ENCODE measurements at regions not wholly inside any gene's neighbourhood (a gene's known extent, or its start where the extent isn't known, plus 50 kb on each side); places are given as distances from the start of the nearest gene placed in this dataset.

- H3K4me3 ChIP-seq (ENCODE audit: low read length) = no peak overlapping the region
- H3K9me3 ChIP-seq (ENCODE audit: control insufficient read depth, insufficient read depth, low read length) = no peaks in the 10 kb centered on the region
- H3K36me3 ChIP-seq (ENCODE audit: control insufficient read depth, low read length) = no peaks in the 10 kb centered on the region
- no peaks in the 10 kb centered on the region for H3K4me1 ChIP-seq (ENCODE audit: control insufficient read depth, low read length)
- no peaks in the 10 kb centered on the region for H3K27me3 ChIP-seq (ENCODE audit: control insufficient read depth, low read length)
- no peak overlapping the region for H3K4me2 ChIP-seq (ENCODE audit: low read length)
- H4K20me1 ChIP-seq (ENCODE audit: control insufficient read depth, insufficient read depth, low read depth, low read length) = no peaks in the 10 kb centered on the region
- H3F3A ChIP-seq (ENCODE audit: control insufficient read depth, insufficient read depth) = no peaks in the 10 kb centered on the region
- no peak overlapping the region for H3K27ac ChIP-seq (ENCODE audit: low read depth, low read length)
- TF ChIP-seq EZH2phosphoT487 (IDR thresholded peaks at IDR 0.05; ENCODE audit: borderline replicate concordance, low read length) (no peak), CTCF (IDR thresholded peaks at IDR 0.05; ENCODE audit: low read depth, low read length, poor library complexity, severe bottlenecking) (no peak)
- H3K79me2 ChIP-seq (ENCODE audit: control insufficient read depth, low read length) = no peaks in the 10 kb centered on the region
- no peaks in the 10 kb centered on the region for H3K9me2 ChIP-seq (replicated peaks; ENCODE audit: control insufficient read depth, low read length)
Observed at GRCh38 chr13:67855741-67856238, 625.7 kb upstream of the PCDH9 start.

GRCh38 chr13:67854990-67855389 lies 624.9 kb upstream of the PCDH9 start:
- Histone ChIP-seq H3F3A (ENCODE audit: control insufficient read depth, insufficient read depth) (no peaks in the 10 kb centered on the region), H3K9me2 (replicated peaks; ENCODE audit: control insufficient read depth, low read length) (no peaks in the 10 kb centered on the region), H3K36me3 (ENCODE audit: control insufficient read depth, low read length) (no peaks in the 10 kb centered on the region), H3K4me1 (ENCODE audit: control insufficient read depth, low read length) (no peaks in the 10 kb centered on the region), H3K79me2 (ENCODE audit: control insufficient read depth, low read length) (no peaks in the 10 kb centered on the region), H3K4me3 (ENCODE audit: low read length) (no peak overlapping the region), H3K27me3 (ENCODE audit: control insufficient read depth, low read length) (no peaks in the 10 kb centered on the region), H3K4me2 (ENCODE audit: low read length) (no peak overlapping the region), H3K9me3 (ENCODE audit: control insufficient read depth, insufficient read depth, low read length) (no peaks in the 10 kb centered on the region), H4K20me1 (ENCODE audit: control insufficient read depth, insufficient read depth, low read depth, low read length) (no peaks in the 10 kb centered on the region), H3K27ac (ENCODE audit: low read depth, low read length) (no peak overlapping the region)
- TF ChIP-seq CTCF (IDR thresholded peaks at IDR 0.05; ENCODE audit: low read depth, low read length, poor library complexity, severe bottlenecking) = no peak
- TF ChIP-seq EZH2phosphoT487 (IDR thresholded peaks at IDR 0.05; ENCODE audit: borderline replicate concordance, low read length) = no peak

GRCh38 chr13:67844574-67844973 lies 614.4 kb upstream of the PCDH9 start:
- Histone ChIP-seq H3K9me2 (replicated peaks; ENCODE audit: control insufficient read depth, low read length) (no peaks in the 10 kb centered on the region), H3K27ac (ENCODE audit: low read depth, low read length) (no peak overlapping the region), H3K36me3 (ENCODE audit: control insufficient read depth, low read length) (no peaks in the 10 kb centered on the region), H3K27me3 (ENCODE audit: control insufficient read depth, low read length) (no peaks in the 10 kb centered on the region), H3K4me3 (ENCODE audit: low read length) (no peak overlapping the region), H3K79me2 (ENCODE audit: control insufficient read depth, low read length) (no peaks in the 10 kb centered on the region), H3K4me1 (ENCODE audit: control insufficient read depth, low read length) (no peaks in the 10 kb centered on the region), H3F3A (ENCODE audit: control insufficient read depth, insufficient read depth) (no peaks in the 10 kb centered on the region), H3K9me3 (ENCODE audit: control insufficient read depth, insufficient read depth, low read length) (peaks cover 5% of the 10 kb centered on the region; the same call in 1 of the 2 replicates), H3K4me2 (ENCODE audit: low read length) (no peak overlapping the region), H4K20me1 (ENCODE audit: control insufficient read depth, insufficient read depth, low read depth, low read length) (no peaks in the 10 kb centered on the region)
- TF ChIP-seq EZH2phosphoT487 (IDR thresholded peaks at IDR 0.05; ENCODE audit: borderline replicate concordance, low read length) (no peak), CTCF (IDR thresholded peaks at IDR 0.05; ENCODE audit: low read depth, low read length, poor library complexity, severe bottlenecking) (no peak)

All from DOHH2 (cell line).